ENCODE measurements at regions not wholly inside any gene's neighbourhood (a gene's known extent, or its start where the extent isn't known, plus 50 kb on each side); places are given as distances from the start of the nearest gene placed in this dataset.

DNA sequence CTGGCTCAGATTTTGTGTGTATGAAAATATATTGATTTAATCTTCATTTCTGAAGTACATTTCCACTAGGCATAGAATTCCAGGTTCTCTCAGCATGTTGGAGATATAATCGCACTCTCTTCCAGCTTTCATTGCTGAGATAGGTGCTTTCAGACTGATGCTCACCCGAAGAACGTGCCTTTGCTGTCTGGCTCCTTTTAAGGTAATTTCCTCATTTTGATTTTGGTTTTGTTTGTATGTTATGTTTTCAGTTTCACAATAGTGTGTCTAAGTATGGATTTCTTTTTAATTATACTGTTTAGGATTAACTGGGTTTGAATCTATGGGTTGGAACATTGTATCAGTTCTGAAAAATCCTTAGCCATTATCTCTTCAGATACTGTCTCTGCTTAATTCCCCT lies 132.0 kb upstream of the NFIB start:
- no peaks in the 10 kb centered on the region for H3K36me3 ChIP-seq (ENCODE audit: low read depth, low read length)
- H3K9me3 ChIP-seq (ENCODE audit: low read length) = no peaks in the 10 kb centered on the region
- no peak for DNase-seq
- intact Hi-C loops (cut with micrococcal nuclease) = loop anchor here (5.0 kb wide), 1 partner anchor 1339 kb away; no protein-coding TSS in a partner anchor
- H3K9ac ChIP-seq (ENCODE audit: low read length) = no peak overlapping the region
- H2AFZ ChIP-seq (ENCODE audit: low read length) = no peak overlapping the region
- H3K4me3 ChIP-seq (ENCODE audit: low read length) = no peak overlapping the region
- no peak overlapping the region for H3K27ac ChIP-seq (ENCODE audit: low read length)
- H3K4me1 ChIP-seq (ENCODE audit: insufficient read depth, low read length) = no peaks in the 10 kb centered on the region
- no peak overlapping the region for H3K4me2 ChIP-seq (ENCODE audit: low read length)
- no peaks in the 10 kb centered on the region for H4K20me1 ChIP-seq (ENCODE audit: low read length)
- ChIA-PET POLR2A (ENCODE audit: unreplicated experiment) (no interaction called here), CTCF (no interaction called here)
- H3K79me2 ChIP-seq (ENCODE audit: low read length) = no peaks in the 10 kb centered on the region
- no peaks in the 10 kb centered on the region for H3K9me2 ChIP-seq (replicated peaks; ENCODE audit: low read length)
- H3F3A ChIP-seq (ENCODE audit: low read length, unreplicated experiment) = no peaks in the 10 kb centered on the region
- H3K27me3 ChIP-seq (ENCODE audit: low read length) = no peaks in the 10 kb centered on the region
- TF ChIP-seq, protein P1, sequence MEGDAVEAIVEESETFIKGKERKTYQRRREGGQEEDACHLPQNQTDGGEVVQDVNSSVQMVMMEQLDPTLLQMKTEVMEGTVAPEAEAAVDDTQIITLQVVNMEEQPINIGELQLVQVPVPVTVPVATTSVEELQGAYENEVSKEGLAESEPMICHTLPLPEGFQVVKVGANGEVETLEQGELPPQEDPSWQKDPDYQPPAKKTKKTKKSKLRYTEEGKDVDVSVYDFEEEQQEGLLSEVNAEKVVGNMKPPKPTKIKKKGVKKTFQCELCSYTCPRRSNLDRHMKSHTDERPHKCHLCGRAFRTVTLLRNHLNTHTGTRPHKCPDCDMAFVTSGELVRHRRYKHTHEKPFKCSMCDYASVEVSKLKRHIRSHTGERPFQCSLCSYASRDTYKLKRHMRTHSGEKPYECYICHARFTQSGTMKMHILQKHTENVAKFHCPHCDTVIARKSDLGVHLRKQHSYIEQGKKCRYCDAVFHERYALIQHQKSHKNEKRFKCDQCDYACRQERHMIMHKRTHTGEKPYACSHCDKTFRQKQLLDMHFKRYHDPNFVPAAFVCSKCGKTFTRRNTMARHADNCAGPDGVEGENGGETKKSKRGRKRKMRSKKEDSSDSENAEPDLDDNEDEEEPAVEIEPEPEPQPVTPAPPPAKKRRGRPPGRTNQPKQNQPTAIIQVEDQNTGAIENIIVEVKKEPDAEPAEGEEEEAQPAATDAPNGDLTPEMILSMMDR (conservative IDR thresholded peaks at IDR 0.05; ENCODE audit: low read depth, low read length) = no peak
- TF ChIP-seq EZH2phosphoT487 (IDR thresholded peaks at IDR 0.05; ENCODE audit: borderline replicate concordance, low read length) (no peak), EZH2 (IDR thresholded peaks at IDR 0.05; ENCODE audit: low read length, unreplicated experiment) (no peak)
- no peak for ATAC-seq
- no TSS peak for BruUV-seq (replicated peaks)

DNA sequence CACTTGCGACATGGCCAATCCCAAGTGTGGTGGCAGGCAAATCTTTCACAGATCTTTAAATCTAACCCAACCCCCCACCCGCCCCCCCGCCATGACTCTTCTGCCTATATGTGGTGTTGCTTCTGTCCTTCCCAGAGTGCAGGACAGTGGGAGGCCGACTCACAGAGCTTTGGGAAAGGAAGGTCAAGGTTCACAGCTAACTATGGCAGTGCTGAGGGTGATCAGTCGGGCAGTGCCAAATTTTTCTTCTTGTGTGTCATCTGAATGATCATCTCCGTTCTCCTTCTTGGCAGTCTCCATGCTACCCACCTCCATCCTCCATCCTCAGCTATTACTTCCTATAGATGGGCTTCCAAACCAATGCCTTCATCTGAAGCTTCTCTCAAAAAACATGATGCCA lies 129.0 kb upstream of the NFIB start:
- POLR2A ChIA-PET (ENCODE audit: unreplicated experiment) = no interaction called here
- H3F3A ChIP-seq (ENCODE audit: low read length, unreplicated experiment) = no peaks in the 10 kb centered on the region
- no TSS peak for BruUV-seq (replicated peaks)
- ATAC-seq (no peak), DNase-seq (no peak)
- no peaks in the 10 kb centered on the region for H3K9me2 ChIP-seq (replicated peaks; ENCODE audit: low read length)
- no peak overlapping the region for H3K9ac ChIP-seq (ENCODE audit: low read length)
- no peaks in the 10 kb centered on the region for H3K27me3 ChIP-seq (ENCODE audit: low read length)
- no peak overlapping the region for H3K27ac ChIP-seq (ENCODE audit: low read length)
- no peaks in the 10 kb centered on the region for H4K20me1 ChIP-seq (ENCODE audit: low read length)
- H3K4me1 ChIP-seq (ENCODE audit: insufficient read depth, low read length) = no peaks in the 10 kb centered on the region
- H3K4me2 ChIP-seq (ENCODE audit: low read length) = no peak overlapping the region
- H3K36me3 ChIP-seq (ENCODE audit: low read depth, low read length) = no peaks in the 10 kb centered on the region
- no peak for TF ChIP-seq EZH2 (IDR thresholded peaks at IDR 0.05; ENCODE audit: low read length, unreplicated experiment)
- no peak for TF ChIP-seq EZH2phosphoT487 (IDR thresholded peaks at IDR 0.05; ENCODE audit: borderline replicate concordance, low read length)
- TF ChIP-seq, protein P1 (conservative IDR thresholded peaks at IDR 0.05; ENCODE audit: low read depth, low read length) = no peak
- no peaks in the 10 kb centered on the region for H3K79me2 ChIP-seq (ENCODE audit: low read length)
- intact Hi-C loops (cut with micrococcal nuclease) = no loop called here
- CTCF ChIA-PET = no interaction called here
- no peak overlapping the region for H2AFZ ChIP-seq (ENCODE audit: low read length)
- H3K9me3 ChIP-seq (ENCODE audit: low read length) = no peaks in the 10 kb centered on the region
- H3K4me3 ChIP-seq (ENCODE audit: low read length) = no peak overlapping the region

DNA sequence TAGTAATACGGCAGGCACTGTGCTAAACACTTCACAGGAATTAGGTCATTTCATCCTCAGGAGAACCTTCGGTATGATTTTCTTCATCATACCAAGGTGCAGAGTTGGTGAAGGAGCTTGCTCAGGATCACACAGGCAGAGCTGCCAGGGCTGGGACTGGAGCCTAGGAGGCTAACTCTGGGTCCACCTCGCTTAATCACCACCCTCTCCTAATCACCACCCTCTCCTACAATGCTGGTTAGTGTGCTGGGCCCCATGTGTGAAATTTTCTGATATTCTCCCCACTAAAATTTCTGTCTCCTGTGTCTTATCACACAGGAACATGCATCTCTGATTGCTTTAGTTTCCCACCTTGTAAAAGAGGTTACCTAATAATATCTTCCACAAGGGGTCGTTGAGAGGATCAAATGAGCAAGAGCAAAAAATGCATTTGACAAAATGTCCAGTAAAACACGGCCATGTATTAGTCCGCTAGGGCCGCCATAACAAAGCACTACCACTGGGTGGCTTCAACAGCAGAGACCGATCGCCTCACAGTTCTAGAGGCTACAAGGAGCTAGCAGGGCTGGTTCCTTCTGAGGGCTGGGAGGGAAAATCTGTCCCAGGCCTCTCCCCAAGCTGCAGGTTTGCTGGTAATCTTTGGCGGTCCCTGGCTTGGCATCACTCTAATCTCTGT lies 128.2 kb upstream of the NFIB start:
- H3K4me1 ChIP-seq (ENCODE audit: insufficient read depth, low read length) = no peaks in the 10 kb centered on the region
- H3K79me2 ChIP-seq (ENCODE audit: low read length) = no peaks in the 10 kb centered on the region
- H3K36me3 ChIP-seq (ENCODE audit: low read depth, low read length) = no peaks in the 10 kb centered on the region
- intact Hi-C loops (cut with micrococcal nuclease) = no loop called here
- CTCF ChIA-PET = interaction anchor here (0.5 kb wide), 2 partner anchors 90 to 328 kb away, joined by 4 read pairs; no protein-coding TSS in a partner anchor
- no peak overlapping the region for H3K27ac ChIP-seq (ENCODE audit: low read length)
- no peaks in the 10 kb centered on the region for H3K9me3 ChIP-seq (ENCODE audit: low read length)
- TF ChIP-seq EZH2phosphoT487 (IDR thresholded peaks at IDR 0.05; ENCODE audit: borderline replicate concordance, low read length) = no peak
- TF ChIP-seq, protein P1 (conservative IDR thresholded peaks at IDR 0.05; ENCODE audit: low read depth, low read length) = peak; percentile 48
- ATAC-seq = no peak
- no peaks in the 10 kb centered on the region for H3K9me2 ChIP-seq (replicated peaks; ENCODE audit: low read length)
- H3K9ac ChIP-seq (ENCODE audit: low read length) = no peak overlapping the region
- no peak overlapping the region for H3K4me3 ChIP-seq (ENCODE audit: low read length)
- no TSS peak for BruUV-seq (replicated peaks)
- DNase-seq = peak; percentile 17
- no peak overlapping the region for H2AFZ ChIP-seq (ENCODE audit: low read length)
- POLR2A ChIA-PET (ENCODE audit: unreplicated experiment) = no interaction called here
- no peak overlapping the region for H3K4me2 ChIP-seq (ENCODE audit: low read length)
- H3F3A ChIP-seq (ENCODE audit: low read length, unreplicated experiment) = no peaks in the 10 kb centered on the region
- H3K27me3 ChIP-seq (ENCODE audit: low read length) = no peaks in the 10 kb centered on the region
- no peaks in the 10 kb centered on the region for H4K20me1 ChIP-seq (ENCODE audit: low read length)

All from PC-3 (cell line).